NOMO-1 (cell line): ENCODE measurements at regions not wholly inside any gene's neighbourhood (a gene's known extent, or its start where the extent isn't known, plus 50 kb on each side); places are given as distances from the start of the nearest gene placed in this dataset.
"Not testable (repeated sequence)": the region's sequence is repeated elsewhere in the genome, so short reads cannot be mapped to it uniquely, and the experiment has no call there.

Source experiments
- DNase-seq, 2 experiments: peaks; one replicate each; lab custom pipeline; 2025; ENCODE audit not compliant: unreplicated experiment in 2 of 2; lab: John Stamatoyannopoulos, UW

GRCh38 chr2:91839904-91840868, 3031.0 kb upstream of the TEKT4 start:
- DNase-seq, result no peak

GRCh38 chr2:91842264-91842663, 3029.0 kb upstream of the TEKT4 start:
- DNase-seq, result not testable (repeated sequence)

GRCh38 chr2:91842913-91843312, 3028.3 kb upstream of the TEKT4 start:
- DNase-seq, result not testable (repeated sequence)

GRCh38 chr2:91843723-91844450, 3027.3 kb upstream of the TEKT4 start:
- DNase-seq, result not testable (repeated sequence)

- DNase-seq, result not testable (repeated sequence)
Measured at GRCh38 chr2:91844451-91844825, 3026.8 kb upstream of the TEKT4 start.

- not testable (repeated sequence) for DNase-seq
Measured at GRCh38 chr2:91846388-91846787, 3024.8 kb upstream of the TEKT4 start.

- DNase-seq, result not testable (repeated sequence)
Measured at GRCh38 chr2:91851689-91852420, 3019.4 kb upstream of the TEKT4 start.

- not testable (repeated sequence) for DNase-seq
Measured at GRCh38 chr2:91856971-91857370, 3014.3 kb upstream of the TEKT4 start.

GRCh38 chr2:91857711-91858110, 3013.5 kb upstream of the TEKT4 start:
- DNase-seq, result not testable (repeated sequence)

- not testable (repeated sequence) for DNase-seq
Measured at GRCh38 chr2:91871716-91872115, 2999.5 kb upstream of the TEKT4 start.

- not testable (repeated sequence) for DNase-seq
Measured at GRCh38 chr2:91873416-91873815, 2997.8 kb upstream of the TEKT4 start.

- DNase-seq, result not testable (repeated sequence)
Measured at GRCh38 chr2:91877658-91878210, 2993.5 kb upstream of the TEKT4 start.

- not testable (repeated sequence) for DNase-seq
Measured at GRCh38 chr2:91895091-91895490, 2976.1 kb upstream of the TEKT4 start.

- DNase-seq, result not testable (repeated sequence)
Measured at GRCh38 chr2:91917602-91918001, 2953.6 kb upstream of the TEKT4 start.
